Hematopoietic multipotent progenitor cell treated with erythropoietin and hydrocortisone succinate and interleukin-3 and kit ligand, for 8 days (in vitro differentiated cells): ENCODE measurements at regions not wholly inside any gene's neighbourhood (a gene's known extent, or its start where the extent isn't known, plus 50 kb on each side); places are given as distances from the start of the nearest gene placed in this dataset.

Experiments
- DNase-seq: peaks from one replicate; pipeline ENCODE4 v3.0.0-alpha.2; 2015

GRCh38 chr3:8205881-8206280 lies 295.7 kb upstream of the LMCD1 start:
- DNase-seq = no peak

DNA sequence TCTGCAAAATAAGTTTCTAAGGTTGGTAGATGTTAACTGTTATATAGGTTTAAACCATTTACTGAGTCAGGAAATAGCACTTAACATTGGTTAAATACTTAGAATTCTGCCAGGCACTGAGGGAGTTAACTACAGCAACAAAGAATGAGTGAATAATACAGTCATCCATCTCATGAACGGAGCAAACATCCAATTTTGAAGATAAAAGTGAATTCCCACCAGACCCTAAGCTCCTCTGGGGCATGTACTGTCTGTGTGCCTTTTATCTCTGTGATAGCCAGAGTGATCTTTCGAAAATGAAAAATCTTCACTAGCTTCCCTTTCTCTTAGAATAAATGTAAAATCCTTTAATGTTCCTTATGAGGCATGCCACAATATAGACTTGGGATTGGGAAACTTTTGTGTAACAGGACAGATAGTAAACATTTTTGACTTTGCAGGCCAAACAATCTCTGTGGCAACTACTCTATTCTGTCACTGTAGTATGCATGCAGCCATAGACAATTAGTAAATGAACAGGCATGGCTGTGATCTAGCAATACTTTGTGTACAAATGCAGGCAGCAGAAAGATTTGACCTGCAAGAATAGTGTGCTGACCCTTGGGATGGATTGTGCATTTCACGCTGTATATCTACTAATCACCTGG lies 294.5 kb upstream of the LMCD1 start:
- DNase-seq = no peak

GRCh38 chr3:8210882-8211341 lies 290.7 kb upstream of the LMCD1 start:
- no peak for DNase-seq

GRCh38 chr3:8212794-8213193 lies 288.8 kb upstream of the LMCD1 start:
- DNase-seq = no peak

- no peak for DNase-seq
These were observed 288.3 kb upstream of the LMCD1 start for GRCh38 chr3:8213286-8213685.

GRCh38 chr3:8215821-8216220 lies 285.8 kb upstream of the LMCD1 start:
- DNase-seq = no peak

GRCh38 chr3:8218353-8218940 lies 283.2 kb upstream of the LMCD1 start:
- no peak for DNase-seq

GRCh38 chr3:8220291-8220690 lies 281.3 kb upstream of the LMCD1 start:
- DNase-seq = no peak

- no peak for DNase-seq
These were observed 277.9 kb upstream of the LMCD1 start for GRCh38 chr3:8223766-8224165.

DNA sequence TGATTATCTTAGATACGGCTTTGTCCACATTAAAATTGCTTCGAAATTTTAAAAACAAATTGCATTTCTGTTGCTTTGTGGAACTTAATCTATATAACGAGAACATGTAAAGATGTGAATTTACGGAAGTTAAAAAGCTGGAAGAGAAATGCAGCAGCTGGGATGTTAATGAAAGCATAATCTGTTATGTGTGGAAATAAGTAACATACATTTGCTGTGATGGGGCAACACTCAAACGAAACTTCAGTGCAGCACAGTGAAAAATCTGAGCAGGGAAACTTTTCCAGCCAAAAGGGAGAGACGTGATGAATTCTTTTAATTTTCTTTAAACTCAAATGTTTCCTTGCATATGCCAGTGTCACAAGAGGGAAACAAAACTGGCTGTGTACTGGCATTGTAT lies 276.7 kb upstream of the LMCD1 start:
- no peak for DNase-seq

GRCh38 chr3:8233938-8234337 lies 267.7 kb upstream of the LMCD1 start:
- DNase-seq = no peak

DNA sequence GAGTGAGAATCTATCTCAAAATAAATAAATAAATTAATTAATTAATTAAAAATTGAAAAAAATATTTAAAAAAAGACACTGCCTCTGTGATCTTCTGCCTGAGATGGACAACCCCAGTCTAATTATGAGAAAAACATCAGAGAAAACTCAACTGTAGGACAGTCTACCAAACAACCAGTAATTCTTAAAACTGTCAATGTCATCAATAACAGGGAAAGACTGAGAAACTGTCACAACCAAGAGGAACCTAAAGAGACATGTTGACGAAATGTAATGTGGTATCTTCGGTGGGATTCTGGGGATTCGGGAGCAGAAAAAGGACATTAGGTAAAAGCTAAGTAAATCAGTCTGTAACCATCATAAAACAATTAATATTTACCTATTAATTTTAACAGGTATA lies 265.4 kb upstream of the LMCD1 start:
- no peak for DNase-seq

DNA sequence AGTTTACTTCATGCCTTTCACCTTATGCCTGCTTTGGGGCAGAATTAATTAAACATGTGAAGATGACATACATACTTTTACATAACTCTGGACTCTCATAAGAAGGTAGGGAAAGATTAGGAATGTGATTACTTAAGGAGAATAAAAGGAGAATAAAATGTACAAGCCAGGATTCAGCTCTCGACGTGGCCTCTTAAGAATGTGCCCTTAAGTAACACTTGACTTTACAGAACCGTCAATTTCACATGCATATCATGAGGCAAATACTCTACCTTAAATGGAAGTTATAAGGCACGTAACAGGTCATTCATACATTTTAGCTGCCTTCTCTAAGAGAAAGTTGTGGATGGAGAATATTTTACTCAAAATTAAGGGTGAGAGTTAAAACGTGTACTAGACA lies 263.7 kb upstream of the LMCD1 start:
- no peak for DNase-seq

GRCh38 chr3:8238432-8238831 lies 263.2 kb upstream of the LMCD1 start:
- no peak for DNase-seq

GRCh38 chr3:8239095-8239494 lies 262.5 kb upstream of the LMCD1 start:
- no peak for DNase-seq

GRCh38 chr3:8239718-8240695 lies 261.6 kb upstream of the LMCD1 start:
- DNase-seq = peak; percentile 64

GRCh38 chr3:8246070-8246469 lies 255.6 kb upstream of the LMCD1 start:
- no peak for DNase-seq

DNA sequence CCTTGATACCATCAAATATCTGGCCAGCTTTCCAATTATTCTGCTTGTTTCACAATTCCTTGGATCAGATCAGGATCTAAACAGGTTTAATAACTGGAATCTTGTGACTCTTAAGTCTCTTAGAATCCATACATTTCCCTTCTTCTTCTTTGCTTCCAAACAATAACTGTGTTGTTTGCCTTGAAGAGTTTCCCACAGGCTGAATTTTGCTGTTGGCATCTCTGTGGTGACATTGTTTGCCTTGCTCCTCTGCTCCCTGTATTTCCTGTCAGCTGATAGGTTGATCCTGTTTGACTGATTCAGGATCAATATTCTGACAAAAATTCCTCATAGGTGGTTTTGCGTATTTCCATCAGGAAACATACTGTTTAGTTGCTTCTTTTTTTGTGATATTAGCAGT lies 248.4 kb upstream of the LMCD1 start:
- DNase-seq = no peak

DNA sequence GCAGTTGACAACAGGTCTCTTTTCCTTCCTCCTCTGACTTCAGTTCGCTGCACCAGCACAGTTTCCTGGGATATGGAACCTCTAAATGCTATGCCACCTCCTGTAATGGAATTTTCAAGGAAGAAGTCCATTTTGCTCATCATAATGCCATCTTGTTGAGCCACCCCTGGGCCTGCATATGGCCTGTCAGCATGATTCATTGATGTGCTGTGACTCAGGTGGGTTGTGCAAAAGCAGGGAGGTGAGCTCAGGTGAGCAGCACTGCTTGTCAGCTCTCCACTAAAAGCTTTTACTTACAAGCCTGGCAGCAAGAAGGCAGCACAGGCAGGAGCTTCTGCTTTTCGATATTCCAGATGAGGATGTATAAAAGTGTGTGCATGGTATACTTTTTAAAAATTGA lies 247.1 kb upstream of the LMCD1 start:
- no peak for DNase-seq

GRCh38 chr3:8255725-8256124 lies 245.9 kb upstream of the LMCD1 start:
- no peak for DNase-seq

GRCh38 chr3:8256441-8257071 lies 245.1 kb upstream of the LMCD1 start:
- DNase-seq = no peak

GRCh38 chr3:8261018-8261417 lies 240.6 kb upstream of the LMCD1 start:
- DNase-seq = no peak

DNA sequence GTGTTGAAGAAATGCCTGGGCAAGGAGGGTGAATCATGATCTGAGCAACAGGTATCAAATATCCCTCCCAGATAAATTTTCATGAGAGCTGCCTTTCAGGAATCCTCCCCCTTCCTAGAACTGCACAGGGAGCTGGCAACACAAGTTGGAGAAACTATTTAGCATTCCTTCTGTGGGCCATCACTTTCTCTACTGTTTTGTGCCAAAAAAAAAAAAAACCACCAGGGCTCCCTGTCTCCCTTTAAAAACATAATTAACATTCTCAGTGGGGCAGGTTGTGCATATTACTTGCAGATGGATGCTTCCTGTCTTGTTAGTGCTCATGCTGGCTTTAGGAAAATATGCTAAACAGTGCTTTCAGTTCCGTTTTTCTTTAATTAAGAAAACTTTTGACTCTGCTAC lies 234.9 kb upstream of the LMCD1 start:
- no peak for DNase-seq
